NT2/D1 (cell line): ENCODE measurements at regions not wholly inside any gene's neighbourhood (a gene's known extent, or its start where the extent isn't known, plus 50 kb on each side); places are given as distances from the start of the nearest gene placed in this dataset.

Experiments
- YY1 ChIP-seq: IDR thresholded peaks from 2 replicates; pipeline ENCODE4 v1.6.1; 2011; ENCODE audit not compliant: insufficient read length, insufficient read depth
- ZNF274 ChIP-seq: IDR thresholded peaks from 2 replicates; pipeline ENCODE4 v1.6.1; 2011; ENCODE audit warnings: mild to moderate bottlenecking, low read depth, low read length

GRCh38 chr17:69943058-69943457, 132.0 kb upstream of the KCNJ16 start:
- no peak for TF ChIP-seq YY1
- TF ChIP-seq ZNF274, result no peak
